ENCODE measurements at regions not wholly inside any gene's neighbourhood (a gene's known extent, or its start where the extent isn't known, plus 50 kb on each side); places are given as distances from the start of the nearest gene placed in this dataset.

- DNase-seq, result no peak
- no peaks in the 10 kb centered on the region for H3K4me1 ChIP-seq
- H3K4me3 ChIP-seq, result no peak overlapping the region
- H3K36me3 ChIP-seq, result no peaks in the 10 kb centered on the region
- no peaks in the 10 kb centered on the region for H3K9me3 ChIP-seq
- no peaks in the 10 kb centered on the region for H3K27me3 ChIP-seq
- no peak for TF ChIP-seq POLR2A (IDR thresholded peaks at IDR 0.05)
- TF ChIP-seq, protein P1, sequence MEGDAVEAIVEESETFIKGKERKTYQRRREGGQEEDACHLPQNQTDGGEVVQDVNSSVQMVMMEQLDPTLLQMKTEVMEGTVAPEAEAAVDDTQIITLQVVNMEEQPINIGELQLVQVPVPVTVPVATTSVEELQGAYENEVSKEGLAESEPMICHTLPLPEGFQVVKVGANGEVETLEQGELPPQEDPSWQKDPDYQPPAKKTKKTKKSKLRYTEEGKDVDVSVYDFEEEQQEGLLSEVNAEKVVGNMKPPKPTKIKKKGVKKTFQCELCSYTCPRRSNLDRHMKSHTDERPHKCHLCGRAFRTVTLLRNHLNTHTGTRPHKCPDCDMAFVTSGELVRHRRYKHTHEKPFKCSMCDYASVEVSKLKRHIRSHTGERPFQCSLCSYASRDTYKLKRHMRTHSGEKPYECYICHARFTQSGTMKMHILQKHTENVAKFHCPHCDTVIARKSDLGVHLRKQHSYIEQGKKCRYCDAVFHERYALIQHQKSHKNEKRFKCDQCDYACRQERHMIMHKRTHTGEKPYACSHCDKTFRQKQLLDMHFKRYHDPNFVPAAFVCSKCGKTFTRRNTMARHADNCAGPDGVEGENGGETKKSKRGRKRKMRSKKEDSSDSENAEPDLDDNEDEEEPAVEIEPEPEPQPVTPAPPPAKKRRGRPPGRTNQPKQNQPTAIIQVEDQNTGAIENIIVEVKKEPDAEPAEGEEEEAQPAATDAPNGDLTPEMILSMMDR (IDR thresholded peaks at IDR 0.05), result no peak
- intact Hi-C loops (cut with DNase I; ENCODE audit: low total_unique reads), result no loop called here
- no peak overlapping the region for H3K27ac ChIP-seq
These were observed 298.9 kb downstream of the EIPR1 start for GRCh38 chr2:3078684-3079083.

- Histone ChIP-seq H3K27me3 (no peaks in the 10 kb centered on the region), H3K4me3 (no peak overlapping the region), H3K9me3 (no peaks in the 10 kb centered on the region), H3K27ac (no peak overlapping the region), H3K4me1 (no peaks in the 10 kb centered on the region), H3K36me3 (no peaks in the 10 kb centered on the region)
- intact Hi-C loops (cut with DNase I; ENCODE audit: low total_unique reads), result no loop called here
- no peak for DNase-seq
- TF ChIP-seq, protein P1 (IDR thresholded peaks at IDR 0.05), result no peak
- TF ChIP-seq POLR2A (IDR thresholded peaks at IDR 0.05), result no peak
These were observed 300.6 kb downstream of the EIPR1 start for GRCh38 chr2:3076848-3077642.

GRCh38 chr2:3075991-3076340, 301.7 kb downstream of the EIPR1 start:
- Histone ChIP-seq H3K36me3 (no peaks in the 10 kb centered on the region), H3K9me3 (no peaks in the 10 kb centered on the region), H3K4me3 (no peak overlapping the region), H3K27ac (no peak overlapping the region), H3K27me3 (no peaks in the 10 kb centered on the region), H3K4me1 (no peaks in the 10 kb centered on the region)
- intact Hi-C loops (cut with DNase I; ENCODE audit: low total_unique reads), result no loop called here
- TF ChIP-seq, protein P1 (IDR thresholded peaks at IDR 0.05), result no peak
- TF ChIP-seq POLR2A (IDR thresholded peaks at IDR 0.05), result no peak
- no peak for DNase-seq

DNA sequence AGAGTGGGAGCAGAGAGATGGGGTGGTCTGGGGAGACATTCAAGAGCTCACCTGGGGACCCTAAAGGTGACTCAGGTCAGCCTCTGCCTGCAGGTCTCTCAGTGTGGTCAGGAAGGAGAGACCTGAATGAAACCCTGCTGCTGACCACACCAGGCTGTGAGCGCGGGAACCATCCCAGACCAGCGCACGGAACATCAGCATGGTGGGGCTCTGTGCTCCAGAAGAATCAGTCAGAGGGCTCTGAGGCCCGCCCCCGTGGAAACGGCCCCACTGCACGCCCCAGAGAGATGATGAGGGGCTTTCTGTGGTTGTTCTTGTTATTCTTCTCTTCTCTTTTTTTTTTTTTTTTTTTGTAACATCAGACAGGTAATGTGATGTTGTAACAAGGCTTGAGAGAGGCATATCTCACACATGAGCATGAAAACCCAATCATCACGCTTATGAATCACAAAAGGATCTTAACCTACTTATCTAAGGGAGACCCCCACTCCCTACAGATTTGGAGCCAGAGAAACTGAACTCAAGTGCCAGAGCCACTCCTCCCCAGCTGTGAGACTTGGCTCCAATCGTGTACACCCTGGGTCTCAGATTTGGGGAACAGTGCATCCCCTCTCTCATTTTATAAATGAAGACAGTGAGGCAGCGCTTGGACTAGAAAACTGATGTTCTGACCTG, 302.2 kb downstream of the EIPR1 start:
- Histone ChIP-seq H3K4me3 (no peak overlapping the region), H3K9me3 (no peaks in the 10 kb centered on the region), H3K27ac (no peak overlapping the region), H3K27me3 (no peaks in the 10 kb centered on the region), H3K4me1 (no peaks in the 10 kb centered on the region), H3K36me3 (no peaks in the 10 kb centered on the region)
- TF ChIP-seq, protein P1 (IDR thresholded peaks at IDR 0.05), result no peak
- no peak for TF ChIP-seq POLR2A (IDR thresholded peaks at IDR 0.05)
- intact Hi-C loops (cut with DNase I; ENCODE audit: low total_unique reads), result no loop called here
- no peak for DNase-seq

- Histone ChIP-seq H3K4me3 (no peak overlapping the region), H3K27me3 (no peaks in the 10 kb centered on the region), H3K27ac (no peak overlapping the region), H3K36me3 (no peaks in the 10 kb centered on the region), H3K9me3 (no peaks in the 10 kb centered on the region), H3K4me1 (no peaks in the 10 kb centered on the region)
- no peak for DNase-seq
- TF ChIP-seq, protein P1 (IDR thresholded peaks at IDR 0.05), result no peak
- no peak for TF ChIP-seq POLR2A (IDR thresholded peaks at IDR 0.05)
- intact Hi-C loops (cut with DNase I; ENCODE audit: low total_unique reads), result no loop called here
These were observed 303.9 kb downstream of the EIPR1 start for GRCh38 chr2:3073704-3074103.

Measured in uterus (tissue), 3 donors.